ENCODE measurements at regions not wholly inside any gene's neighbourhood (a gene's known extent, or its start where the extent isn't known, plus 50 kb on each side); places are given as distances from the start of the nearest gene placed in this dataset.

GRCh38 chr13:44739120-44739519 lies 163.0 kb upstream of the TSC22D1 start (continued):
- TF ChIP-seq ZNF585B (tag by site-specific recombination; IDR thresholded peaks at IDR 0.05) (no peak), ZNF473 (tag by site-specific recombination; IDR thresholded peaks at IDR 0.05) (no peak), ZNF791 (tag by site-specific recombination; IDR thresholded peaks at IDR 0.05) (no peak)

GRCh38 chr13:44738463-44738862 lies 162.3 kb upstream of the TSC22D1 start:
- POLR2A ChIA-PET, result no interaction called here
- CTCF ChIA-PET, result no interaction called here
- Histone ChIP-seq H3K9me3 (ENCODE audit: control insufficient read depth, insufficient read depth, low read depth, low read length) (no peaks in the 10 kb centered on the region), H3K4me1 (ENCODE audit: control insufficient read depth, insufficient read depth, low read length) (no peaks in the 10 kb centered on the region), H3K36me3 (ENCODE audit: control insufficient read depth in 2 of 2, insufficient read depth in 1 of 2, low read length in 2 of 2) (no peaks in the 10 kb centered on the region), H3K4me3 (ENCODE audit: low read depth, low read length) (no peak overlapping the region), H3K27ac (ENCODE audit: extremely low read depth, low read depth, low read length) (no peak overlapping the region)
- TF ChIP-seq OSR2 (tag by site-specific recombination; IDR thresholded peaks at IDR 0.05), result no peak

DNA sequence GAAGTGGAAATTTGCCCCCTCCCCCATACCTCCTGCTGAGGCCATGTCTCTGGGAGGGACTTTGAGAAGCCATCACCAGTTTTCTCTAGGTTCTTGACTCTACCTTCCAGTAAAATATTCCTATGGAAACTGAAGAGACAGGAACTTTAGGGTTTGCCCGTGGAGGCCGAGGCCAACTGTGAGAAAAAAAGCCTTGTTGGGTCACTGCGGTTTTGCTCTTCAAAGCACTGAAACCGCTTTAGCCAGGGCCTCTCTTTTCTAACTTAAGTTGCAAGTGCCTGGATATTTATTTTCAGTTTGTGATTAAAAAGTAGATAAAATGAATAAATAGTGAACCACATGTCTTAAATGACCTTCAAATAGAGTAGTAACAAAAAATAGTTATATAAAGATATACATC lies 159.7 kb upstream of the TSC22D1 start:
- ChIA-PET CTCF (no interaction called here), POLR2A (no interaction called here)
- H3K4me1 ChIP-seq (ENCODE audit: control insufficient read depth, insufficient read depth, low read length), result no peaks in the 10 kb centered on the region
- no peaks in the 10 kb centered on the region for H3K36me3 ChIP-seq (ENCODE audit: control insufficient read depth in 2 of 2, insufficient read depth in 1 of 2, low read length in 2 of 2)
- no peaks in the 10 kb centered on the region for H3K9me3 ChIP-seq (ENCODE audit: control insufficient read depth, insufficient read depth, low read depth, low read length)
- TF ChIP-seq ZNF488 (tag by site-specific recombination; IDR thresholded peaks at IDR 0.05) (no peak), PRDM10 (tag by site-specific recombination; IDR thresholded peaks at IDR 0.05) (no peak), MEIS1 (CRISPR knock-in tag; IDR thresholded peaks at IDR 0.05; ENCODE audit: borderline replicate concordance) (no peak)
- no peak overlapping the region for H3K4me3 ChIP-seq (ENCODE audit: low read depth, low read length)
- H3K27ac ChIP-seq (ENCODE audit: extremely low read depth, low read depth, low read length), result no peak overlapping the region

DNA sequence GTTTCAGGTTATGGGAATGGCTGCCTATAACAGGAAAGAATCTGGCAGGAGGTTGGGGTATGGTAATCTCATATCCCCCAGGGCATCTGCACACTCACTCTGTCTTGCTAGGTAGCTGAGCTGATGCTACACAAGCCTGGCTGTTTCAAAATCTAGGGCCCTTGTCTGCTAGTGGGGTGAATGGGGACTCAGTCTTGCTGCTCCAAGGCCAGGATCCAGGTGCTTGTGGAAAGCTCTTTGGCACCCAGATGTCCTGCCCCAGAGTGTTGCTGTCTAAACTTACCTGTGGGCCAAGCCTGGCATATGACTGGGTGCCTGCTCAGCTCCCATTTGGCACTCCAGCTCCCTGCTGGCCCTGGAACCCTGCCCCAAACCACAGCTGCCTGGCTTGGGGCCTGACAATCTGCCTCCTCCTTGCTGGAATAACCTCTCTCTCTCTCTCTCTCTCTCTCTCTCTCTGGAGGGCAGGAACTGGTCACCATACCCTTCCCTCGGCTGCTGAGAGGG lies 158.1 kb upstream of the TSC22D1 start:
- TF ChIP-seq, protein P1, sequence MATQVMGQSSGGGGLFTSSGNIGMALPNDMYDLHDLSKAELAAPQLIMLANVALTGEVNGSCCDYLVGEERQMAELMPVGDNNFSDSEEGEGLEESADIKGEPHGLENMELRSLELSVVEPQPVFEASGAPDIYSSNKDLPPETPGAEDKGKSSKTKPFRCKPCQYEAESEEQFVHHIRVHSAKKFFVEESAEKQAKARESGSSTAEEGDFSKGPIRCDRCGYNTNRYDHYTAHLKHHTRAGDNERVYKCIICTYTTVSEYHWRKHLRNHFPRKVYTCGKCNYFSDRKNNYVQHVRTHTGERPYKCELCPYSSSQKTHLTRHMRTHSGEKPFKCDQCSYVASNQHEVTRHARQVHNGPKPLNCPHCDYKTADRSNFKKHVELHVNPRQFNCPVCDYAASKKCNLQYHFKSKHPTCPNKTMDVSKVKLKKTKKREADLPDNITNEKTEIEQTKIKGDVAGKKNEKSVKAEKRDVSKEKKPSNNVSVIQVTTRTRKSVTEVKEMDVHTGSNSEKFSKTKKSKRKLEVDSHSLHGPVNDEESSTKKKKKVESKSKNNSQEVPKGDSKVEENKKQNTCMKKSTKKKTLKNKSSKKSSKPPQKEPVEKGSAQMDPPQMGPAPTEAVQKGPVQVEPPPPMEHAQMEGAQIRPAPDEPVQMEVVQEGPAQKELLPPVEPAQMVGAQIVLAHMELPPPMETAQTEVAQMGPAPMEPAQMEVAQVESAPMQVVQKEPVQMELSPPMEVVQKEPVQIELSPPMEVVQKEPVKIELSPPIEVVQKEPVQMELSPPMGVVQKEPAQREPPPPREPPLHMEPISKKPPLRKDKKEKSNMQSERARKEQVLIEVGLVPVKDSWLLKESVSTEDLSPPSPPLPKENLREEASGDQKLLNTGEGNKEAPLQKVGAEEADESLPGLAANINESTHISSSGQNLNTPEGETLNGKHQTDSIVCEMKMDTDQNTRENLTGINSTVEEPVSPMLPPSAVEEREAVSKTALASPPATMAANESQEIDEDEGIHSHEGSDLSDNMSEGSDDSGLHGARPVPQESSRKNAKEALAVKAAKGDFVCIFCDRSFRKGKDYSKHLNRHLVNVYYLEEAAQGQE (tag by site-specific recombination; IDR thresholded peaks at IDR 0.05), result no peak
- TF ChIP-seq SP2 (tag by site-specific recombination; IDR thresholded peaks at IDR 0.05), result no peak
- no peak for TF ChIP-seq ZNF155 (tag by site-specific recombination; IDR thresholded peaks at IDR 0.05)
- TF ChIP-seq SETDB1 (IDR thresholded peaks at IDR 0.05; ENCODE audit: insufficient read length, low read length), result no peak
- no peak for TF ChIP-seq AEBP2 (tag by site-specific recombination; IDR thresholded peaks at IDR 0.05; ENCODE audit: borderline replicate concordance)
- no peak for TF ChIP-seq ZNF585B (tag by site-specific recombination; IDR thresholded peaks at IDR 0.05)
- no peak for TF ChIP-seq SCRT2 (tag by site-specific recombination; IDR thresholded peaks at IDR 0.05)
- Histone ChIP-seq H3K27ac (ENCODE audit: extremely low read depth, low read depth, low read length) (no peak overlapping the region), H3K36me3 (ENCODE audit: control insufficient read depth in 2 of 2, insufficient read depth in 1 of 2, low read length in 2 of 2) (no peaks in the 10 kb centered on the region), H3K4me3 (ENCODE audit: low read depth, low read length) (no peak overlapping the region), H3K4me1 (ENCODE audit: control insufficient read depth, insufficient read depth, low read length) (no peaks in the 10 kb centered on the region), H3K9me3 (ENCODE audit: control insufficient read depth, insufficient read depth, low read depth, low read length) (no peaks in the 10 kb centered on the region)
- ChIA-PET POLR2A (no interaction called here), CTCF (no interaction called here)
